IPS-18c (cell line): ENCODE measurements at regions not wholly inside any gene's neighbourhood (a gene's known extent, or its start where the extent isn't known, plus 50 kb on each side); places are given as distances from the start of the nearest gene placed in this dataset.
"Not testable (repeated sequence)": the region's sequence is repeated elsewhere in the genome, so short reads cannot be mapped to it uniquely, and the experiment has no call there.

Experiments
- H3K4me3 ChIP-seq: 2 replicates; pipeline ENCODE4 v1.7.0; 2013; ENCODE audit warnings: low read depth, mild to moderate bottlenecking, low read length, moderate library complexity; ENCODE audit not compliant: insufficient read depth
- H3K9me3 ChIP-seq: one replicate; pipeline ENCODE4 v1.6.1; 2013; ENCODE audit warnings: mild to moderate bottlenecking, low read length, moderate library complexity; ENCODE audit not compliant: control insufficient read depth, insufficient read depth

GRCh38 chr14:89674240-89674639 is 257.2 kb upstream of the FOXN3 start:
- Histone ChIP-seq H3K9me3 (no peaks in the 10 kb centered on the region), H3K4me3 (no peak overlapping the region)

- Histone ChIP-seq H3K9me3 (no peaks in the 10 kb centered on the region), H3K4me3 (no peak overlapping the region)
These were observed 256.6 kb upstream of the FOXN3 start for GRCh38 chr14:89673512-89674225.

- no peaks in the 10 kb centered on the region for H3K9me3 ChIP-seq
- H3K4me3 ChIP-seq, result no peak overlapping the region
These were observed 255.8 kb upstream of the FOXN3 start for GRCh38 chr14:89672636-89673511.

- Histone ChIP-seq H3K4me3 (no peak overlapping the region), H3K9me3 (no peaks in the 10 kb centered on the region)
These were observed 252.2 kb upstream of the FOXN3 start for GRCh38 chr14:89669193-89669592.

GRCh38 chr14:89667983-89668382 is 250.9 kb upstream of the FOXN3 start:
- no peak overlapping the region for H3K4me3 ChIP-seq
- H3K9me3 ChIP-seq, result no peaks in the 10 kb centered on the region

GRCh38 chr14:89665300-89666081 is 248.5 kb upstream of the FOXN3 start:
- not testable (repeated sequence) for H3K9me3 ChIP-seq, H3K4me3 ChIP-seq

- no peak overlapping the region for H3K4me3 ChIP-seq
- H3K9me3 ChIP-seq, result no peaks in the 10 kb centered on the region
These were observed 244.4 kb upstream of the FOXN3 start for GRCh38 chr14:89661392-89661791.

- not testable (repeated sequence) for H3K4me3 ChIP-seq, H3K9me3 ChIP-seq
These were observed 243.7 kb upstream of the FOXN3 start for GRCh38 chr14:89660625-89661233.

- H3K9me3 ChIP-seq, result no peaks in the 10 kb centered on the region
- no peak overlapping the region for H3K4me3 ChIP-seq
These were observed 243.1 kb upstream of the FOXN3 start for GRCh38 chr14:89660166-89660565.

GRCh38 chr14:89658977-89659670 is 242.1 kb upstream of the FOXN3 start:
- H3K9me3 ChIP-seq, result no peaks in the 10 kb centered on the region
- no peak overlapping the region for H3K4me3 ChIP-seq

- Histone ChIP-seq H3K9me3 (no peaks in the 10 kb centered on the region), H3K4me3 (no peak overlapping the region)
These were observed 240.0 kb upstream of the FOXN3 start for GRCh38 chr14:89657014-89657413.

- Histone ChIP-seq H3K9me3 (no peaks in the 10 kb centered on the region), H3K4me3 (no peak overlapping the region)
These were observed 238.0 kb upstream of the FOXN3 start for GRCh38 chr14:89654998-89655397.

GRCh38 chr14:89652352-89652751 is 235.3 kb upstream of the FOXN3 start:
- Histone ChIP-seq H3K4me3 (no peak overlapping the region), H3K9me3 (no peaks in the 10 kb centered on the region)

- H3K4me3 ChIP-seq, result no peak overlapping the region
- H3K9me3 ChIP-seq, result no peaks in the 10 kb centered on the region
These were observed 234.8 kb upstream of the FOXN3 start for GRCh38 chr14:89651805-89652204.

- Histone ChIP-seq H3K9me3 (no peaks in the 10 kb centered on the region), H3K4me3 (no peak overlapping the region)
These were observed 233.3 kb upstream of the FOXN3 start for GRCh38 chr14:89650077-89650978.
